GM12875 (cell line): ENCODE measurements at regions not wholly inside any gene's neighbourhood (a gene's known extent, or its start where the extent isn't known, plus 50 kb on each side); places are given as distances from the start of the nearest gene placed in this dataset.

ENCODE experiments used
- H3K4me3 ChIP-seq: one replicate; pipeline ENCODE4 v1.5.1; 2011; ENCODE audit warnings: low read depth, low read length, control low read depth
- TF ChIP-seq, protein P1 (sequence below): IDR thresholded peaks from 2 replicates; pipeline ENCODE4 v1.5.1; 2011; ENCODE audit warnings: low read depth, mild to moderate bottlenecking, control low read depth, inconsistent platforms, low read length, moderate library complexity, borderline replicate concordance; ENCODE audit not compliant: insufficient read depth

GRCh38 chr18:5669585-5669984 is 125.8 kb upstream of the EPB41L3 start:
- TF ChIP-seq, protein P1, sequence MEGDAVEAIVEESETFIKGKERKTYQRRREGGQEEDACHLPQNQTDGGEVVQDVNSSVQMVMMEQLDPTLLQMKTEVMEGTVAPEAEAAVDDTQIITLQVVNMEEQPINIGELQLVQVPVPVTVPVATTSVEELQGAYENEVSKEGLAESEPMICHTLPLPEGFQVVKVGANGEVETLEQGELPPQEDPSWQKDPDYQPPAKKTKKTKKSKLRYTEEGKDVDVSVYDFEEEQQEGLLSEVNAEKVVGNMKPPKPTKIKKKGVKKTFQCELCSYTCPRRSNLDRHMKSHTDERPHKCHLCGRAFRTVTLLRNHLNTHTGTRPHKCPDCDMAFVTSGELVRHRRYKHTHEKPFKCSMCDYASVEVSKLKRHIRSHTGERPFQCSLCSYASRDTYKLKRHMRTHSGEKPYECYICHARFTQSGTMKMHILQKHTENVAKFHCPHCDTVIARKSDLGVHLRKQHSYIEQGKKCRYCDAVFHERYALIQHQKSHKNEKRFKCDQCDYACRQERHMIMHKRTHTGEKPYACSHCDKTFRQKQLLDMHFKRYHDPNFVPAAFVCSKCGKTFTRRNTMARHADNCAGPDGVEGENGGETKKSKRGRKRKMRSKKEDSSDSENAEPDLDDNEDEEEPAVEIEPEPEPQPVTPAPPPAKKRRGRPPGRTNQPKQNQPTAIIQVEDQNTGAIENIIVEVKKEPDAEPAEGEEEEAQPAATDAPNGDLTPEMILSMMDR: no peak
- no peak overlapping the region for H3K4me3 ChIP-seq

- TF ChIP-seq, protein P1: no peak
- H3K4me3 ChIP-seq: no peak overlapping the region
Observed at GRCh38 chr18:5668087-5668715, 124.4 kb upstream of the EPB41L3 start.

GRCh38 chr18:5667356-5667755 is 123.6 kb upstream of the EPB41L3 start:
- TF ChIP-seq, protein P1: no peak
- no peak overlapping the region for H3K4me3 ChIP-seq

GRCh38 chr18:5662586-5663090 is 118.8 kb upstream of the EPB41L3 start:
- TF ChIP-seq, protein P1: no peak
- no peak overlapping the region for H3K4me3 ChIP-seq

DNA sequence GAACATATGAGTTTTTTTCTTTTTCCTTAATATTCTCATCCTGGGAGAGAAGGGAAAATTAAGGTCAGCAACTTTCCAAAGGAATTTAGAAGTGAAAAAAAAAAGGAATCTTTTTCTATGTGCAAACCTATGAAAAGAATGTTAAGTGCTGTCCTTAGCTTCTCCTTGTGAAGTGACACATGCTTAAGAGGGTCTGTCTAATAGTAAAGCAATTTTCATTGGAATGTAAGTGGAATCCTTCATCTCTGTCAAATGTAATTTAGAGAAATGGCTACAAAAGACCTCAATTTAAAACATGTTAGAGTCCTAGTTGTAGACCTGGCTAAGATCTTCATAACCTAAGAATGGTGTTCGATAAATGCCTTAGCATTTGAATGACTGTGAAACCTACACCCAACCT is 117.4 kb upstream of the EPB41L3 start:
- no peak overlapping the region for H3K4me3 ChIP-seq
- TF ChIP-seq, protein P1: no peak

GRCh38 chr18:5653802-5654201 is 110.0 kb upstream of the EPB41L3 start:
- TF ChIP-seq, protein P1: no peak
- H3K4me3 ChIP-seq: no peak overlapping the region

DNA sequence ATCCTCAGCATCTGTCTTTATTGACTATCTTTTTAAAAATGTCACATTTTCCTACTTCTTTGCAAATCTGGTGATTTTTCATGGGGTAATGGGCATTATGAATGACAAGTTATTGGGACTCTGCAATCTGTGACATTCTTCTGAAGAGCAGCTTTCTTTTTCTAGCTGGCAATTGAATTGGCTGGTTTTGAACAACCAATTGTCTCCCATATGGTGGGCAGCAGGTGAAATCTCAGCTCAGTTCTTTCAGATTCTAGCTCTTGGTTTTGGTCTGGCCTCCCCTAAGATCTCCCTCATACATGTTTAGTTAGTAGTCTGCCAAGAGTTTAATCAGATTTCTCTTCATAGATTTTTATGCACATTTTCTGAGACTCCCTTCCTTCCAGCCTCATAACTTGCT is 107.9 kb upstream of the EPB41L3 start:
- TF ChIP-seq, protein P1: no peak
- no peak overlapping the region for H3K4me3 ChIP-seq
